ENCODE measurements at regions not wholly inside any gene's neighbourhood (a gene's known extent, or its start where the extent isn't known, plus 50 kb on each side); places are given as distances from the start of the nearest gene placed in this dataset.
"Not testable (repeated sequence)": the region's sequence is repeated elsewhere in the genome, so short reads cannot be mapped to it uniquely, and the experiment has no call there.

DNA sequence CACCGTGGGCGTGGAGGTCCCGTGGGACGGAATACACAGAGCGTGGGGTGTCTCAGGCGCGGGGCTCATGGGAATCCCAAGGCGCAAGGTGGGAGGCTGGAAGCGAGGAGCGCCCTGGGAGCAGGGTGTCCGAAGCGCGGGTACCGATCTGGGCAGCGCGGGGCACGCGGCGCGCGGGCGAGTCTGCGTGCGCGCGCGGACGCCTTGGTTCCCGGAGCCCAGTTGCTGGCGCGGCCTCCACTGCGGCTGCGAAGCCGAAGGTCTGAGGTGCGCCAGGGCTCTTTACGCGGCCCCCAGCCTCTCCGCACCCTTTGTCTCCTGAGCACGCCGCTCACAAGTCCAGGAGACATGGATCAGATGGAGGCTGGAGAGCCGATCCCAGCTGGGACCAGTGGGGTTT is 118.5 kb downstream of the CRLF3 start:
- not testable (repeated sequence) for H3K9me3 ChIP-seq; H3K36me3 ChIP-seq; DNase-seq (ENCODE audit: low spot score); H3K27ac ChIP-seq; H3K27me3 ChIP-seq; H3K4me3 ChIP-seq
- peaks cover 0 to 31% of the 10 kb centered on the region in 2 donors for H3K4me1 ChIP-seq

DNA sequence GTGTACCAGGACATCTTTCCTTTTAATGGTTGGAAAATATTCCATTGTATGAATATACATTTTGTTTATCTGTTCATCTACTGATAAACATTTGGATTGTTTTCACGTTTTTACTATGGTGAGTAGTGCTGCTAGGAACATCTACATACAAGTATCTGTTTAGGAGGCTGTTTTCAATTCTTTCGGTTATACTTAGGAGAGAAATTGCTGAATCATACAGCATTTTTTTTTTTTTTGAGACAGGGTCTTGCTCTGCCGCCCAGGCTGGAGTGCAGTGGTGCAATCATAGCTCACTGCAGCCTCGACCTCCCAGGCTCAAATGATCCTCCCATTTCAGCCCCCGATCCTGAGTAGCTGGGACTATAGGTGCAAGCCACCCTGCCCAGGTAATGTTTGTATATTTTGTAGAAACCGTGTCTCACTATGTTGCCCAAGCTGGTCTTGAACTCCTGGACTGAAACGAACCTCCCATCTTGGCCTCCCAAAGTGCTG is 122.9 kb downstream of the CRLF3 start:
- no peak for DNase-seq (ENCODE audit: low spot score)
- no peaks in the 10 kb centered on the region for H3K9me3 ChIP-seq
- no peak overlapping the region for H3K4me3 ChIP-seq
- peaks cover 0 to 6% of the 10 kb centered on the region in 2 donors for H3K4me1 ChIP-seq
- H3K27ac ChIP-seq: no peak overlapping the region
- no peaks in the 10 kb centered on the region for H3K27me3 ChIP-seq
- TF ChIP-seq, protein P1, sequence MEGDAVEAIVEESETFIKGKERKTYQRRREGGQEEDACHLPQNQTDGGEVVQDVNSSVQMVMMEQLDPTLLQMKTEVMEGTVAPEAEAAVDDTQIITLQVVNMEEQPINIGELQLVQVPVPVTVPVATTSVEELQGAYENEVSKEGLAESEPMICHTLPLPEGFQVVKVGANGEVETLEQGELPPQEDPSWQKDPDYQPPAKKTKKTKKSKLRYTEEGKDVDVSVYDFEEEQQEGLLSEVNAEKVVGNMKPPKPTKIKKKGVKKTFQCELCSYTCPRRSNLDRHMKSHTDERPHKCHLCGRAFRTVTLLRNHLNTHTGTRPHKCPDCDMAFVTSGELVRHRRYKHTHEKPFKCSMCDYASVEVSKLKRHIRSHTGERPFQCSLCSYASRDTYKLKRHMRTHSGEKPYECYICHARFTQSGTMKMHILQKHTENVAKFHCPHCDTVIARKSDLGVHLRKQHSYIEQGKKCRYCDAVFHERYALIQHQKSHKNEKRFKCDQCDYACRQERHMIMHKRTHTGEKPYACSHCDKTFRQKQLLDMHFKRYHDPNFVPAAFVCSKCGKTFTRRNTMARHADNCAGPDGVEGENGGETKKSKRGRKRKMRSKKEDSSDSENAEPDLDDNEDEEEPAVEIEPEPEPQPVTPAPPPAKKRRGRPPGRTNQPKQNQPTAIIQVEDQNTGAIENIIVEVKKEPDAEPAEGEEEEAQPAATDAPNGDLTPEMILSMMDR (IDR thresholded peaks at IDR 0.05): no peak
- H3K36me3 ChIP-seq: no peaks in the 10 kb centered on the region

DNA sequence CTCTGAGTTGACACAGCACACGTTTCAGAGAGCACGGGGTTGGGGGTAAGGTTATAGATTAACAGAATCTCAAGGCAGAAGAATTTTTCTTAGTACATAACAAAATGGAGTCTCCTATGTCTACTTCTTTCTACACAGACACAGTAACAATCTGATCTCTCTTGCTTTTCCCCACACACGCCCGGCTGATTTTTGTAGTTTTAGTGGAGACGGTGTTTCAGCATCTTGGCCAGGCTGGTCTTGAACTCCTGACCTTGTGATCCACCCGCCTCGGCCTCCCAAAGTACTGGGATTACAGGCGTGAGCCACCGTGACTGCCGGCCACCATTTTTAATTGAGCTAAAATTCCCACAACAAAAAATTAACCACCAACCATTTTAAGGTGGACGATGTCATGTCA is 123.7 kb downstream of the CRLF3 start:
- H3K27me3 ChIP-seq; H3K9me3 ChIP-seq; DNase-seq (ENCODE audit: low spot score); H3K36me3 ChIP-seq; H3K27ac ChIP-seq; H3K4me1 ChIP-seq; H3K4me3 ChIP-seq: not testable (repeated sequence)

DNA sequence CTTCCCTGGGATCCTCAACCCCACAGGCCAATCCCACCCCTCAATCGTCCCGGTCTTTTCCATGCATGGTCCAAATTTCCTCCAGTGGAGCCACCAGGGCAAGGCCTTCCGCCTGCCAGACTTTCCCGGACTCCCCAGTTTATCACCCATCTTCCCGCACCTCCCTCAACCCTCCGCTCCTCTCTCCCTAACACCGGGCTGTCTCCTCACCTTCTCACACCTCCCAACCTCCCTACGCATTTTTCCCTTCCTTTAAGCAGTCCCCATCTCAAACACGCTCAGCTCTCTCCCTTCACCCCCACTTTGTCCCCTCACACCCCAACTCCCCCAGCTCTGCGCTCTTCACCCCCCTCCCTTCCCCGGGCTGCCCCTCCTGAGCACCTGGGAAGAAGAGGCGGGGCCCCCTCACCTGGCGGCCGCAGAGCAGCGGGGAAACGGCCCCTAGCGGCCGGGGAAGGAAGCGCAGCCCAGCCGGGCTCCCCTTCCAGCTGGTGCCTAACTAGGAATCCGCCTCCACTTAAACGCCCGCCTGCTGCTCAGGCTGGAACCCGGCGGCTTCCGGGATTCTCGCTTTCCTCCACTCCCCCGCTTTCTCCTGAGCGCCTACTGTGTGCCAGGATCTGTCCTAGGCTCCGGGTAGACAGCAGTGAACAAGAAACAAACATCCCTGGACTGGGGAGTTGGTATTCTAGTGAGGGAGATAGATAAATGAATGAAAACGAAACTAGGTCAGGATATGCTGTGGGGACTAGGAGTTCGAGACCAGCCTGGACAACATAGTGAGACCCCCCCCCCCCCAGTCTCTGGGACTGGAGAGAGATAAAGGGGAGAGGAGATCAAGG is 126.7 kb downstream of the CRLF3 start:
- H3K27me3 ChIP-seq; H3K4me1 ChIP-seq; H3K9me3 ChIP-seq; H3K27ac ChIP-seq; DNase-seq (ENCODE audit: low spot score); H3K36me3 ChIP-seq: not testable (repeated sequence)
- peak overlapping the region; percentile 17 to 33 for H3K4me3 ChIP-seq
- TF ChIP-seq, protein P1 (IDR thresholded peaks at IDR 0.05): peak; percentile 91 to 96

DNA sequence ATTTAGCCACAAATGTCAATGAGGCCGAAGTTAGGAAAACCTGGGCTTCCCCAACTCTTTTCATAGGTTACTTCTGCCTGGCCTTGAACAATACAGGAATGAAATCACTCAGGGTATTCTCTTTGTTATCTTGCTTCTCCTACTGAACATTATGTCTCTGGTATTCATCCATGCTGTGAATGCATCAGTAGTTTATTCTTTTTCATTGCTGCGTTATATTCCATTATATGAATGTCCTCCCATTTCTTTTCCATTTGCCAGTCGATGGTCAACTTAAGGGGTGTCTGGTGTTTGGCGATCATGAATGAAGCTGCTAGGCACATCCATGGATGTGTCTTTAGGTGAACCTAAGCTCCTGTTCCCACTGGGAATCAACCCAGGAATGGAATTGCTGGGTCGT is 128.3 kb downstream of the CRLF3 start:
- TF ChIP-seq, protein P1 (IDR thresholded peaks at IDR 0.05): no peak
- no peak overlapping the region for H3K27ac ChIP-seq
- H3K9me3 ChIP-seq: no peaks in the 10 kb centered on the region
- no peak for DNase-seq (ENCODE audit: low spot score)
- H3K4me1 ChIP-seq: no peaks in the 10 kb centered on the region
- H3K4me3 ChIP-seq: no peak overlapping the region
- no peaks in the 10 kb centered on the region for H3K36me3 ChIP-seq
- no peaks in the 10 kb centered on the region for H3K27me3 ChIP-seq

DNA sequence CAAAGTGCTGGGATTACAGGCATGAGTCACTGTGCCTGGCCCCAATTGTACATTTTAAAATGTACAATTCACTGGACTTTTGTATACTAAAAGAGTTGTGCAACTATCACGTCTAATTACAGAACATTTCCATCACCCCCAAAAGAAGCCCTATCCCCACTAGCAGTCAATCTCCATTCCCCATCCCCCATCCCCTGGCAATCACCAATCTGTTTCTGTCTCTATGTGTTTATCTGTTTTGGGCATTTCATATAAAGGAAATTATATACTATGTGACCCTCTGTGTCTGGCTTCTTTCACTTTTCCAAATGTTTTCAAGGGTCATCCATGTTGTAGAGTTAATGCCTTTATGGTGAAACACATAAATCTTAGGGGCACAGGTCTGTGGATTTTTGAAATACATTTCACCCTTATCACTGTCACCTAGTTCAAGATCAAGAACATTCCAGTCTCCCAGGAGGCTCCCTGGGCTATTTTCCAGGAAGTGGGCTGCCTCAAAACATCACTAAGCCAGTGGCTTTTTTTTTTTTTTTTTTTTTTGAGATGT is 129.2 kb downstream of the CRLF3 start:
- not testable (repeated sequence) for H3K27me3 ChIP-seq; H3K4me1 ChIP-seq; DNase-seq (ENCODE audit: low spot score); H3K9me3 ChIP-seq; H3K27ac ChIP-seq; H3K36me3 ChIP-seq; H3K4me3 ChIP-seq

DNA sequence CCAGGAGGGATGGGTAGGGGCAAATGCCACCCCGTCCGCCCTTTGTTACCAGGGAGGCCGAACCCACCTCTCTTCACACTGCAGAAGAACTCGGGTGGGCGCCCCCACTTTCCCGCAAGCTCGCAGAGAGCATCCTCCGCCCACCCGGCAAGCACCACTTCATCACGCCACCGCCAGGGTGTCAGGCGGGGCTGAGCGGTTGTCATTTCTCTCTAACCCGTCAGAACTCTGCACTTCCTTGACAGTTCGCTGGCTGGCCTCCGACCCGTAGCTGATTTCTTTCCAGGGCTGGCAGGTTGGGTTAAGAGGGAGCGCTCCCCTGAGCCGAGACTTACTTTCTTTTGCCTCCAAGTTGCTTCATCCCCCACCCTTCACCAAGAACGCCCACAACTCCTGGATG is 130.7 kb downstream of the CRLF3 start:
- H3K4me3 ChIP-seq; DNase-seq (ENCODE audit: low spot score); H3K9me3 ChIP-seq; H3K27me3 ChIP-seq; H3K36me3 ChIP-seq; H3K27ac ChIP-seq; H3K4me1 ChIP-seq: not testable (repeated sequence)
- TF ChIP-seq, protein P1 (IDR thresholded peaks at IDR 0.05): peak in 1 of 2 donors; percentile 38

DNA sequence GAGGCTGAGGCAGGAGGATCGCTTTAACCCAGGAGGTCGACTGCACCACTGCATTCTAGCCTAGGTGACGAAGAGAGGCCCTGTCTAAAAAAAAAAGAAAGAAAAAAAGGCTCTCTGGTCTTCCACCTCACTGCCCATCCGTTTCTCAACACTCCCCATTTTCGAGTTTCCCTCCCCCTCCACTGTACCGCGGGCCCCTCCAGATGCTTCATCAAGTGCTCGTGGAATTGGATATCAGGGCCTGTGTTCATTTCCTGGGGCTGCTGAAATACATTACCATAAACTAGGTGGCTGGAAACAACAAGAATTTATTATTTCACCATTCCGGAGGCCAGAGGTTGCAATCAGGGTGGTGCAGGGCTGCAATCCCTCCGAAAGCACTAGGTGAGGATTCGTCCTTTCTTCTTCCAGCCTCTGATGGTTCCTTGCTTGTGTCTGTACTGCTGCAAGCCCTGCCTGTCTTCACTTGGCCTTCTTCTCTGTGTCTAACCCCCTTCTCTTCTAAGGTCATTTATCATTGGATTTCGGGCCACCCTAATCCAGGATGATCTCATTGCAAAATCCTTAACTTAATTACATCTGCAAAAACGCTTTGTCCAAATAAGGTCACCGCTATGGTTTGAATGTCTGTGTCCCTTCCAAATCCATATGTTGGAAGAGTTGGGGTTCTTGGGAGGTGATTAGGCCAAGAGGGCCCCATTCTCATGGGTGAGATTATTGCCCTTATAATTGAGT is 135.1 kb downstream of the CRLF3 start:
- not testable (repeated sequence) for H3K27me3 ChIP-seq; H3K27ac ChIP-seq; H3K36me3 ChIP-seq; H3K4me3 ChIP-seq; DNase-seq (ENCODE audit: low spot score); H3K9me3 ChIP-seq; H3K4me1 ChIP-seq

DNA sequence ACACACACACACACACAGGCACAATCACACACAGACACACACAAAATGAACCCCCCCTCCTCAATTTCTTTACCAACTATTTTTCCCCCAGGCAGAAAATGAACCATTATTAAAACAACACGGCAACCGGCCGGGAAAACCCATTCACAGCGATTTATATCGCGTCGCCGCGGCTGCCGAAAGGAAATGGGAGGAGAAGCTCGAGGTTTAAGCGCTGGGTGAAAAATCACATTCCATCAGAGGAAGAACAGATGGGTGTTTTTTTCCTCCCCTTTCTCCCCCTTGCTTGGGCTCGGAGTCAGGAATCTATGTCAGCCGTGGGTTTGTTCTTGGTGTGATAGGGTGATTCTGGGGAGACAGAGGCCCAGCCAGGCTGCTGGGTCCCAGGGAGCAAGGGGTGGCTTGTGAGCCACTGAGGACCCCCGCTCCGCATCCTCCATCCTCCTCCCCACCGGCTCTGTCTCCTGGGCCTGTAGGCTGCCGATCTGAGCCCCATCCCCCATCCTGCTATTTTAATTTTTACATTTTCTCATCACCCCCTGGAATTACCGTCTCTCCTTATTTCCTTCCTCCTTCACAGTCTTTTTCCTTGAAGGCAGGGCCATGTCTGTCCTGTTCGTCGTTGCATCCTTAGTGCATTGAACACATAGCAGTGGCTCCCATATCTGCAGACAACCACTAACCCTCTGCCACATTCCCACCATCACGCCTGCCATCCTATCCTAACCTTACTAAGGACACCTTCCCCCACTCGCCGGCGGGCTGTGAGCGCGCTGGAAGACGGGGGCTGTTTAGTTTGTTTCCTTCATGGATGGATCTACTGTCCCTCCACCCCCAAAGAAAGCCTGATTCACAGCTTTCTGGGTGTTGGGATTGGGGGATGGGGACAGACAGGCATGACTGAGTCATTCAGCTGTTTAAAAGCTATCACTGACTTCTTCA is 137.7 kb downstream of the CRLF3 start:
- not testable (repeated sequence) for H3K4me1 ChIP-seq

More for the DNA sequence above, 137.7 kb downstream of the CRLF3 start:
- not testable (repeated sequence) for H3K4me3 ChIP-seq; H3K9me3 ChIP-seq; DNase-seq (ENCODE audit: low spot score); H3K27me3 ChIP-seq; H3K27ac ChIP-seq; H3K36me3 ChIP-seq

All from right atrium auricular region (tissue), 2 donors.